DMS79 treated with DMSO at 0.1 percent for 48 hours (cell line): ENCODE measurements at regions not wholly inside any gene's neighbourhood (a gene's known extent, or its start where the extent isn't known, plus 50 kb on each side); places are given as distances from the start of the nearest gene placed in this dataset.

Experiments
- DNase-seq: peaks from one replicate; lab custom pipeline; 2025; lab: John Stamatoyannopoulos, UW

GRCh38 chr1:67991546-67991945 is 58.9 kb downstream of the DIRAS3 start:
- no peak for DNase-seq

- DNase-seq: no peak
These were observed 62.4 kb downstream of the DIRAS3 start for GRCh38 chr1:67988066-67988465.

GRCh38 chr1:67987046-67987799 is 63.2 kb downstream of the DIRAS3 start:
- DNase-seq: no peak

GRCh38 chr1:67983867-67984266 is 66.6 kb downstream of the DIRAS3 start:
- DNase-seq: no peak

GRCh38 chr1:67980028-67980427 is 70.4 kb downstream of the DIRAS3 start:
- no peak for DNase-seq

GRCh38 chr1:67979532-67979931 is 70.9 kb downstream of the DIRAS3 start:
- no peak for DNase-seq

- DNase-seq: no peak
These were observed 71.4 kb downstream of the DIRAS3 start for GRCh38 chr1:67978890-67979516.

- DNase-seq: no peak
These were observed 72.7 kb downstream of the DIRAS3 start for GRCh38 chr1:67977756-67978155.

- no peak for DNase-seq
These were observed 77.4 kb downstream of the DIRAS3 start for GRCh38 chr1:67973051-67973450.

GRCh38 chr1:67970088-67970487 is 80.3 kb downstream of the DIRAS3 start:
- no peak for DNase-seq

GRCh38 chr1:67969446-67969845 is 81.0 kb downstream of the DIRAS3 start:
- no peak for DNase-seq

GRCh38 chr1:67966666-67967009 is 83.8 kb downstream of the DIRAS3 start:
- DNase-seq: no peak

- DNase-seq: no peak
These were observed 84.3 kb downstream of the DIRAS3 start for GRCh38 chr1:67965995-67966665.

GRCh38 chr1:67963263-67963662 is 87.2 kb downstream of the DIRAS3 start:
- no peak for DNase-seq

- DNase-seq: no peak
These were observed 89.7 kb downstream of the DIRAS3 start for GRCh38 chr1:67960766-67961165.

- DNase-seq: no peak
These were observed 92.0 kb downstream of the DIRAS3 start for GRCh38 chr1:67958472-67958871.

GRCh38 chr1:67957066-67957465 is 93.4 kb downstream of the DIRAS3 start:
- no peak for DNase-seq

- DNase-seq: no peak
These were observed 94.3 kb downstream of the DIRAS3 start for GRCh38 chr1:67956116-67956515.

- DNase-seq: no peak
These were observed 94.8 kb downstream of the DIRAS3 start for GRCh38 chr1:67955591-67955990.

- no peak for DNase-seq
These were observed 97.1 kb downstream of the DIRAS3 start for GRCh38 chr1:67953301-67953700.

- no peak for DNase-seq
These were observed 98.4 kb downstream of the DIRAS3 start for GRCh38 chr1:67952071-67952470.

- no peak for DNase-seq
These were observed 99.4 kb downstream of the DIRAS3 start for GRCh38 chr1:67951014-67951413.
